PFSK-1 (cell line): ENCODE measurements at regions not wholly inside any gene's neighbourhood (a gene's known extent, or its start where the extent isn't known, plus 50 kb on each side); places are given as distances from the start of the nearest gene placed in this dataset.

ENCODE experiments used
- FOXP2 ChIP-seq: optimal IDR thresholded peaks from 2 replicates; pipeline ENCODE3; 2011; ENCODE audit warnings: borderline replicate concordance, control low read depth, inconsistent platforms; ENCODE audit not compliant: insufficient read depth; ENCODE audit errors: extremely low read length, extremely low read depth
- POLR2AphosphoS5 ChIP-seq: IDR thresholded peaks from 2 replicates; pipeline ENCODE4 v1.6.1; 2012; ENCODE audit warnings: low read depth, mild to moderate bottlenecking, control low read depth, low read length, moderate library complexity

DNA sequence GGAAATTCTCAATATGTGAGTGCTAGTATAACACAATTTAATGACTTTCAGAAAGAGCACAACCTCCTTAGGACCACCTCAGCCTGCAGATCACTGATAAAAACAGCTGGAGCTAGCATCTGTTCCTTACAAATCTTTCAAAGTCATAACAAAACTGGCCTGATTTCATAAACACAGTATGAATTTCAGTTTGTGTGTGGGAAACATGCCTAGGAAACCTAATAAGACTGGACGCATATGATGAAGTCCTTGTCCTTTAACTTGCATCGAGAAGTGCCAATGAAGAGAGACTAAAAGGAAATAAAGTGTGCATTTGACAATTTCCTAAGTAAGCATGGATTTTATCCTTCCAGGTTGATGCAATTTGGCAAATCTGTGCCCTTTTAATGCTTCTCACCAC is 74.1 kb upstream of the KLHL14 start:
- no peak for TF ChIP-seq POLR2AphosphoS5
- no peak for TF ChIP-seq FOXP2
